ENCODE measurements at regions not wholly inside any gene's neighbourhood (a gene's known extent, or its start where the extent isn't known, plus 50 kb on each side); places are given as distances from the start of the nearest gene placed in this dataset.
A peak's percentile ranks its signal among the peaks of the same experiment; 100 is the strongest.

- no peak for TF ChIP-seq CTCF (conservative IDR thresholded peaks at IDR 0.05)
- no peak overlapping the region for H3T11ph ChIP-seq (ENCODE audit: low read length)
- peaks cover 4% of the 10 kb centered on the region; the same call in 1 of the 2 replicates for H3K4me1 ChIP-seq (ENCODE audit: insufficient read depth, low read length)
- Mint-ChIP-seq H3K36me3 (ENCODE audit: insufficient read depth in 1 of 3, low read depth in 3 of 3) (no peaks in the 10 kb centered on the region; a peak in 1 of 7 replicates), H3K4me1 (peaks cover 15 to 34% of the 10 kb centered on the region in 2 experiments), H3K27me3 (ENCODE audit: low read depth) (no peaks in the 10 kb centered on the region), H3K9me3 (no peaks in the 10 kb centered on the region), H3K4me3 (peak overlapping the region in 1 of 2 experiments; percentile 48; a peak in 1 of 5 replicates), H3K27ac (peak overlapping the region in 2 of 3 experiments; percentile 21 to 89; a peak in 3 of 7 replicates)
- no peaks in the 10 kb centered on the region for H4K20me1 ChIP-seq (ENCODE audit: control insufficient read depth, insufficient read depth, insufficient read length)
- no peaks in the 10 kb centered on the region for H3K9me3 ChIP-seq (ENCODE audit: control insufficient read depth, low read depth, low read length)
- H3K27me3 ChIP-seq (ENCODE audit: insufficient read depth, low read length): no peaks in the 10 kb centered on the region
- WGBS (ENCODE audit: extremely low coverage, insufficient read length, low lambda C conversion rate): no CpG with 5 or more reads among the region's 1 CpG
- no peak overlapping the region for H3K14ac ChIP-seq (ENCODE audit: insufficient read depth, low read length)
- H3K4me2 ChIP-seq (ENCODE audit: insufficient read depth, insufficient read length, low read length): peak overlapping the region; percentile 2
- no peak overlapping the region for H2AK5ac ChIP-seq (ENCODE audit: insufficient read length, low read length)
- H3K56ac ChIP-seq (ENCODE audit: insufficient read length, low read depth, low read length): no peak overlapping the region
- no peaks in the 10 kb centered on the region for H3K79me2 ChIP-seq (ENCODE audit: insufficient read depth, low read length)
- no peak overlapping the region for H4K5ac ChIP-seq (ENCODE audit: insufficient read length, low read depth, low read length)
- H3K79me1 ChIP-seq (ENCODE audit: insufficient read depth, low read depth, low read length, poor library complexity, severe bottlenecking): no peaks in the 10 kb centered on the region
- H2BK5ac ChIP-seq (ENCODE audit: insufficient read length, low read length): no peak overlapping the region
- no peak overlapping the region for H3K27ac ChIP-seq (ENCODE audit: insufficient read length, low read depth, low read length)
- no peak overlapping the region for H2BK120ac ChIP-seq (ENCODE audit: low read depth, low read length, poor library complexity, severe bottlenecking)
- no peak overlapping the region for H3K9ac ChIP-seq (ENCODE audit: extremely low read depth, insufficient read length, low read length)
- no peak overlapping the region for H4K91ac ChIP-seq (ENCODE audit: insufficient read length, low read depth, low read length)
- no peak overlapping the region for H2BK20ac ChIP-seq (ENCODE audit: low read depth, low read length, poor library complexity, severe bottlenecking)
- DNase-seq: peak; percentile 77
- no peak overlapping the region for H2BK15ac ChIP-seq (ENCODE audit: low read depth, low read length)
- H2BK12ac ChIP-seq (ENCODE audit: insufficient read length, low read depth, low read length): no peak overlapping the region
- no peak overlapping the region for H3K4ac ChIP-seq (ENCODE audit: low read depth, low read length)
- no peak overlapping the region for H4K8ac ChIP-seq (replicated peaks; ENCODE audit: insufficient read length, low read depth, low read length)
- no peaks in the 10 kb centered on the region for H3K23me2 ChIP-seq (ENCODE audit: insufficient read length, low read depth, low read length, poor library complexity, severe bottlenecking)
- no peak overlapping the region for H2AFZ ChIP-seq (ENCODE audit: low read length)
- no peak overlapping the region for H3K23ac ChIP-seq (ENCODE audit: insufficient read length, low read depth, low read length)
- H3K18ac ChIP-seq (ENCODE audit: insufficient read length, low read depth, low read length): no peak overlapping the region
These were observed 94.8 kb upstream of the ZNF804B start for GRCh38 chr7:88664630-88665233.
